H9 (cell line): ENCODE measurements at regions not wholly inside any gene's neighbourhood (a gene's known extent, or its start where the extent isn't known, plus 50 kb on each side); places are given as distances from the start of the nearest gene placed in this dataset.

Experiments used
- DNase-seq: peaks from one replicate; pipeline ENCODE4 v3.0.0-alpha.2; 2017
- H2AFZ ChIP-seq: one replicate; pipeline ENCODE4 v1.6.1; 2013; ENCODE audit warnings: mild to moderate bottlenecking, low read length, control low read depth, moderate library complexity
- H2AK5ac ChIP-seq: 2 replicates; pipeline ENCODE4 v1.6.1; 2013; ENCODE audit warnings: low read length, control low read depth, mixed read lengths; ENCODE audit not compliant: insufficient read length
- H2BK120ac ChIP-seq: one replicate; pipeline ENCODE4 v1.6.1; 2013; ENCODE audit warnings: low read depth, mild to moderate bottlenecking, low read length, control low read depth, inconsistent platforms; ENCODE audit not compliant: poor library complexity, severe bottlenecking
- H2BK12ac ChIP-seq: 2 replicates; pipeline ENCODE4 v1.6.1; 2013; ENCODE audit warnings: low read length, control low read depth, mixed read lengths, low read depth; ENCODE audit not compliant: insufficient read length
- H2BK15ac ChIP-seq: 2 replicates; pipeline ENCODE4 v1.6.1; 2013; ENCODE audit warnings: low read depth, low read length, control low read depth
- H2BK20ac ChIP-seq: one replicate; pipeline ENCODE4 v1.6.1; 2013; ENCODE audit warnings: low read depth, mild to moderate bottlenecking, low read length, control low read depth, inconsistent platforms; ENCODE audit not compliant: poor library complexity, severe bottlenecking
- H2BK5ac ChIP-seq: 2 replicates; pipeline ENCODE4 v1.6.1; 2013; ENCODE audit warnings: low read length, control low read depth, mixed read lengths; ENCODE audit not compliant: insufficient read length
- H3K14ac ChIP-seq: 2 replicates; pipeline ENCODE4 v1.6.1; 2013; ENCODE audit warnings: low read length, control low read depth; ENCODE audit not compliant: insufficient read depth
- H3K18ac ChIP-seq: 2 replicates; pipeline ENCODE4 v1.6.1; 2013; ENCODE audit warnings: low read depth, mild to moderate bottlenecking, mixed read lengths, low read length, control low read depth; ENCODE audit not compliant: insufficient read length
- H3K23ac ChIP-seq: 2 replicates; pipeline ENCODE4 v1.6.1; 2013; ENCODE audit warnings: low read length, control low read depth, mixed read lengths, low read depth; ENCODE audit not compliant: insufficient read length
- H3K23me2 ChIP-seq: 2 replicates; pipeline ENCODE4 v1.6.1; 2013; ENCODE audit warnings: low read depth, mild to moderate bottlenecking, mixed read lengths, low read length, control low read depth; ENCODE audit not compliant: insufficient read length, poor library complexity, severe bottlenecking
- H3K27ac ChIP-seq: 2 replicates; pipeline ENCODE4 v1.5.1; 2013; ENCODE audit warnings: low read length, control low read depth, mixed read lengths, low read depth; ENCODE audit not compliant: insufficient read length
- H3K27me3 ChIP-seq: 2 replicates; pipeline ENCODE4 v1.6.1; 2013; ENCODE audit warnings: low read length, control low read depth, inconsistent platforms; ENCODE audit not compliant: insufficient read depth
- H3K4ac ChIP-seq: 2 replicates; pipeline ENCODE4 v1.6.1; 2013; ENCODE audit warnings: low read depth, mild to moderate bottlenecking, control low read depth, inconsistent platforms, low read length, moderate library complexity
- H3K4me1 ChIP-seq: 2 replicates; pipeline ENCODE4 v1.6.1; 2013; ENCODE audit warnings: low read length, control low read depth, inconsistent platforms; ENCODE audit not compliant: insufficient read depth
- H3K4me2 ChIP-seq: 2 replicates; pipeline ENCODE4 v1.6.1; 2013; ENCODE audit warnings: low read length, control low read depth, mixed read lengths; ENCODE audit not compliant: insufficient read length, insufficient read depth
- H3K56ac ChIP-seq: 2 replicates; pipeline ENCODE4 v1.6.1; 2013; ENCODE audit warnings: low read depth, mild to moderate bottlenecking, mixed read lengths, low read length, control low read depth; ENCODE audit not compliant: insufficient read length
- H3K79me1 ChIP-seq: 2 replicates; pipeline ENCODE4 v1.6.1; 2013; ENCODE audit warnings: low read depth, mild to moderate bottlenecking, moderate library complexity, low read length, control low read depth, inconsistent platforms; ENCODE audit not compliant: insufficient read depth, poor library complexity, severe bottlenecking
- H3K79me2 ChIP-seq: 2 replicates; pipeline ENCODE4 v1.6.1; 2013; ENCODE audit warnings: low read length, control low read depth, inconsistent platforms; ENCODE audit not compliant: insufficient read depth
- H3K9ac ChIP-seq: 2 replicates; pipeline ENCODE4 v1.6.1; 2013; ENCODE audit warnings: low read length, control low read depth, mixed read lengths; ENCODE audit not compliant: insufficient read length; ENCODE audit errors: extremely low read depth
- H3K9me3 ChIP-seq: one replicate; pipeline ENCODE4 v1.6.1; 2013; ENCODE audit warnings: low read depth, low read length, inconsistent platforms; ENCODE audit not compliant: control insufficient read depth
- H3T11ph ChIP-seq: one replicate; pipeline ENCODE4 v1.6.1; 2013; ENCODE audit warnings: mild to moderate bottlenecking, low read length, control low read depth, inconsistent platforms
- H4K20me1 ChIP-seq: one replicate; pipeline ENCODE4 v1.6.1; 2013; ENCODE audit not compliant: control insufficient read depth, insufficient read length, insufficient read depth
- H4K5ac ChIP-seq: 2 replicates; pipeline ENCODE4 v1.6.1; 2013; ENCODE audit warnings: low read depth, mild to moderate bottlenecking, mixed read lengths, low read length, control low read depth; ENCODE audit not compliant: insufficient read length
- H4K8ac ChIP-seq: replicated peaks from 2 replicates; pipeline ENCODE4 v1.6.1; 2013; ENCODE audit warnings: low read length, control low read depth, mixed read lengths, low read depth; ENCODE audit not compliant: insufficient read length
- H4K91ac ChIP-seq: 2 replicates; pipeline ENCODE4 v1.6.1; 2013; ENCODE audit warnings: low read depth, mild to moderate bottlenecking, moderate library complexity, mixed read lengths, low read length, control low read depth; ENCODE audit not compliant: insufficient read length
- H3K27ac Mint-ChIP-seq, 3 experiments: 2 replicates in 2 of 3; 3 replicates in 1 of 3; pipeline ENCODE4 v1.8.0; 2020 to 2021; ENCODE audit warnings: mixed read lengths in 3 of 3, mild to moderate bottlenecking in 1 of 3, moderate library complexity in 1 of 3
- H3K27me3 Mint-ChIP-seq: 2 replicates; pipeline ENCODE4 v1.8.0; 2021; ENCODE audit warnings: low read depth, mild to moderate bottlenecking, moderate library complexity, mixed read lengths
- H3K36me3 Mint-ChIP-seq, 3 experiments: 2 replicates in 2 of 3; 3 replicates in 1 of 3; pipeline ENCODE4 v1.8.0; 2020 to 2021; ENCODE audit warnings: low read depth in 3 of 3, mixed read lengths in 3 of 3; ENCODE audit not compliant: insufficient read depth in 1 of 3
- H3K4me1 Mint-ChIP-seq, 2 experiments: 2 replicates each; pipeline ENCODE4 v1.8.0; 2020; ENCODE audit warnings: mixed read lengths in 2 of 2
- H3K4me3 Mint-ChIP-seq, 2 experiments: 2 replicates in 1 of 2; 3 replicates in 1 of 2; pipeline ENCODE4 v1.8.0; 2020 to 2021; ENCODE audit warnings: mild to moderate bottlenecking in 2 of 2, mixed read lengths in 2 of 2, moderate library complexity in 1 of 2
- H3K9me3 Mint-ChIP-seq, 2 experiments: 2 replicates in 1 of 2; 3 replicates in 1 of 2; pipeline ENCODE4 v1.8.0; 2020; ENCODE audit warnings: mild to moderate bottlenecking in 2 of 2, mixed read lengths in 2 of 2, moderate library complexity in 1 of 2
- CTCF ChIP-seq: fragments of 200-600 bp; sonication (generic); conservative IDR thresholded peaks from 3 replicates; pipeline ENCODE4 v1.8.0; 2021; ENCODE audit warnings: antibody characterized with exemption, mild to moderate bottlenecking
- WGBS: extraction: QIAGEN DNeasy Blood & Tissue Kit; methylation state at CpG from one replicate; pipeline ENCODE4 v1.1.7; 2013; ENCODE audit warnings: missing lambda C conversion rate, low lambda C conversion rate, mixed read lengths; ENCODE audit not compliant: insufficient read length; ENCODE audit errors: extremely low coverage; 5-methylcytosine and 5-hydroxymethylcytosine counted together

- WGBS: no CpG with 5 or more reads among the region's 3 CpGs
These were observed 894.1 kb upstream of the MIR17HG start for GRCh38 chr13:90453342-90453741.

More at GRCh38 chr13:90453342-90453741, 894.1 kb upstream of the MIR17HG start:
- Histone ChIP-seq H3K23me2 (no peaks in the 10 kb centered on the region), H3T11ph (no peak overlapping the region), H3K56ac (no peak overlapping the region), H3K27me3 (no peaks in the 10 kb centered on the region), H4K91ac (no peak overlapping the region), H4K5ac (no peak overlapping the region), H3K79me1 (no peaks in the 10 kb centered on the region), H3K23ac (no peak overlapping the region), H2AK5ac (no peak overlapping the region), H2BK20ac (no peak overlapping the region), H2AFZ (no peak overlapping the region), H3K4me1 (no peaks in the 10 kb centered on the region), H3K4me2 (no peak overlapping the region), H2BK5ac (no peak overlapping the region), H2BK15ac (no peak overlapping the region), H4K8ac (no peak overlapping the region), H2BK120ac (no peak overlapping the region), H3K79me2 (no peaks in the 10 kb centered on the region), H3K27ac (no peak overlapping the region), H3K4ac (no peak overlapping the region), H4K20me1 (no peaks in the 10 kb centered on the region), H2BK12ac (no peak overlapping the region), H3K9ac (no peak overlapping the region), H3K9me3 (no peaks in the 10 kb centered on the region), H3K18ac (no peak overlapping the region), H3K14ac (no peak overlapping the region)
- H3K36me3 Mint-ChIP-seq: no peaks in the 10 kb centered on the region; a peak in 1 of 7 replicates
- H3K4me3 Mint-ChIP-seq: no peak overlapping the region
- H3K27ac Mint-ChIP-seq: no peak overlapping the region
- H3K27me3 Mint-ChIP-seq: no peaks in the 10 kb centered on the region
- no peak for TF ChIP-seq CTCF
- H3K4me1 Mint-ChIP-seq: no peaks in the 10 kb centered on the region
- H3K9me3 Mint-ChIP-seq: no peaks in the 10 kb centered on the region; a peak in 1 of 5 replicates
- DNase-seq: no peak
